ENCODE measurements at regions not wholly inside any gene's neighbourhood (a gene's known extent, or its start where the extent isn't known, plus 50 kb on each side); places are given as distances from the start of the nearest gene placed in this dataset.

- TF ChIP-seq CTCF (conservative IDR thresholded peaks at IDR 0.05; ENCODE audit: low read depth, low read length) (no peak), EZH2phosphoT487 (IDR thresholded peaks at IDR 0.05; ENCODE audit: borderline replicate concordance, low read length) (no peak), EZH2 (IDR thresholded peaks at IDR 0.05; ENCODE audit: low read length, unreplicated experiment) (no peak)
Measured at GRCh38 chr7:92956575-92956974, 120.2 kb upstream of the CDK6 start.
